SK-N-MC (cell line): ENCODE measurements at regions not wholly inside any gene's neighbourhood (a gene's known extent, or its start where the extent isn't known, plus 50 kb on each side); places are given as distances from the start of the nearest gene placed in this dataset.

Experiments
- DNase-seq: peaks from one replicate; pipeline ENCODE4 v3.0.0-alpha.2; 2011; ENCODE audit warnings: low read depth, low spot score
- H3K27ac ChIP-seq: fragments of 200-600 bp; sonication (generic); 2 replicates; pipeline ENCODE4 v1.5.1; 2016; ENCODE audit warnings: mixed run types
- H3K36me3 ChIP-seq: fragments of 200-600 bp; sonication (generic); 2 replicates; pipeline ENCODE4 v1.6.1; 2017; ENCODE audit warnings: antibody characterized with exemption, low read length, mixed read lengths; ENCODE audit not compliant: insufficient read depth
- H3K4me3 ChIP-seq: fragments of 200-600 bp; sonication (generic); 2 replicates; pipeline ENCODE4 v1.5.1; 2016
- H3K9ac ChIP-seq: fragments of 200-600 bp; sonication (generic); 2 replicates; pipeline ENCODE4 v1.8.0; 2017; ENCODE audit warnings: mixed run types, mixed read lengths; ENCODE audit not compliant: insufficient read length
- H3K9me3 ChIP-seq: fragments of 200-600 bp; sonication (generic); 2 replicates; pipeline ENCODE4 v1.6.1; 2017; ENCODE audit warnings: low read depth, mild to moderate bottlenecking, antibody characterized with exemption, low read length, moderate library complexity, mixed read lengths
- EZH2 ChIP-seq: fragments of 200-600 bp; sonication (generic); IDR thresholded peaks from one replicate; pipeline ENCODE4 v1.6.1; 2017; ENCODE audit warnings: antibody characterized with exemption
- FOXP2 ChIP-seq: optimal IDR thresholded peaks from 2 replicates; pipeline ENCODE3; 2011; ENCODE audit warnings: mild to moderate bottlenecking, moderate library complexity; ENCODE audit not compliant: insufficient read depth; ENCODE audit errors: extremely low read length, control extremely low read depth
- POLR2AphosphoS5 ChIP-seq: IDR thresholded peaks from 2 replicates; pipeline ENCODE4 v1.6.1; 2012; ENCODE audit warnings: mild to moderate bottlenecking, low read depth, low read length, borderline replicate concordance

GRCh38 chr20:43293068-43293786, 103.5 kb upstream of the PTPRT start:
- H3K36me3 ChIP-seq: no peaks in the 10 kb centered on the region
- H3K9me3 ChIP-seq: no peaks in the 10 kb centered on the region
- no peak for DNase-seq
- H3K9ac ChIP-seq: no peak overlapping the region
- TF ChIP-seq EZH2 (no peak), FOXP2 (no peak), POLR2AphosphoS5 (no peak)
- no peak overlapping the region for H3K27ac ChIP-seq
- no peak overlapping the region for H3K4me3 ChIP-seq

DNA sequence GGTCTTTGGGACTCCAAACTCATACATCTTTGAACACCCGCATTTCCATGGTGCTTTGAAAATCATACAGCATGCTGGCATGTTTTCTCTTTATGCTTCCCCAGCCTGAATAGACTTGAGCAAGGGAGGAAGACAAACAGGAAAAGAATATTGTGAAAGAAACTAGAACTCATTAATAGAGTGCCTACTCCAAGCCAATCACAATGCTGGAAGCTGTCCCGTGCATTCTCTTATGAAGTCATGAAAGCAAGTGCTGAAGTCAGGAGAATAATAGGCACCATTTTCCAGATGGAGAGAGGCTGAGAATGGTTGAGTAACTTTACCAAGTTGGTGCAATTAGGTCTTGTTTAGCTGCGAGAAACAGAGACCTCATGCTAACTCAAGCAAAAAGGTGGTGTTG, 102.5 kb upstream of the PTPRT start:
- no peak for DNase-seq
- Histone ChIP-seq H3K36me3 (no peaks in the 10 kb centered on the region), H3K4me3 (no peak overlapping the region), H3K27ac (no peak overlapping the region), H3K9me3 (no peaks in the 10 kb centered on the region), H3K9ac (no peak overlapping the region)
- TF ChIP-seq FOXP2: no peak
- no peak for TF ChIP-seq EZH2
- TF ChIP-seq POLR2AphosphoS5: no peak

GRCh38 chr20:43287637-43288036, 97.9 kb upstream of the PTPRT start:
- no peak overlapping the region for H3K27ac ChIP-seq
- H3K9me3 ChIP-seq: no peaks in the 10 kb centered on the region
- no peak for DNase-seq
- no peaks in the 10 kb centered on the region for H3K36me3 ChIP-seq
- TF ChIP-seq EZH2 (no peak), POLR2AphosphoS5 (no peak), FOXP2 (no peak)
- H3K4me3 ChIP-seq: no peak overlapping the region
- no peak overlapping the region for H3K9ac ChIP-seq

GRCh38 chr20:43285170-43285569, 95.5 kb upstream of the PTPRT start:
- DNase-seq: no peak
- no peak overlapping the region for H3K9ac ChIP-seq
- H3K27ac ChIP-seq: no peak overlapping the region
- no peaks in the 10 kb centered on the region for H3K36me3 ChIP-seq
- H3K4me3 ChIP-seq: no peak overlapping the region
- TF ChIP-seq EZH2 (no peak), POLR2AphosphoS5 (no peak), FOXP2 (no peak)
- no peaks in the 10 kb centered on the region for H3K9me3 ChIP-seq

DNA sequence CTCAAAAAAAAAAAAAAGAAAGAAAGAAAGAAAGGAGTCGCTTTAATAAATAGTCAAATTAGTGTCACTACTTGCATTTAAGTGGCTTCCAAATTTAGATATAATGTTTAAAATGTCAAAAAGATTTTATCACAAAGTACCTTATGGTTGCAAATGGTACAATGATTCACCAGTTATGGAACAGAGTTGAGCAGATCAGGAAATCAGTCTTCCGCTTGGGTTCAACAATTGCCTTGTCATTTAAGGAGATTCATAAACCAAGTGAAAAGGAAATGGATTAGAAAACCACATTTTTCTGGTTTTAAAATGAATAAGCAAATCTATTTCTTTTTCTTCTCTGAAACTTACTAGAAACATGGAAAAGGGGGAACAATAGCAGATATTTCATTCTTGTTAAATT, 94.8 kb upstream of the PTPRT start:
- H3K27ac ChIP-seq: no peak overlapping the region
- TF ChIP-seq FOXP2: no peak
- no peak for TF ChIP-seq EZH2
- TF ChIP-seq POLR2AphosphoS5: no peak
- no peaks in the 10 kb centered on the region for H3K9me3 ChIP-seq
- no peak for DNase-seq
- H3K36me3 ChIP-seq: no peaks in the 10 kb centered on the region
- no peak overlapping the region for H3K4me3 ChIP-seq
- H3K9ac ChIP-seq: no peak overlapping the region

GRCh38 chr20:43283126-43283525, 93.4 kb upstream of the PTPRT start:
- no peak for TF ChIP-seq POLR2AphosphoS5
- TF ChIP-seq EZH2: no peak
- no peak for TF ChIP-seq FOXP2
- no peaks in the 10 kb centered on the region for H3K9me3 ChIP-seq
- DNase-seq: no peak
- no peak overlapping the region for H3K9ac ChIP-seq
- H3K4me3 ChIP-seq: no peak overlapping the region
- no peaks in the 10 kb centered on the region for H3K36me3 ChIP-seq
- H3K27ac ChIP-seq: no peak overlapping the region

GRCh38 chr20:43271980-43272379, 82.3 kb upstream of the PTPRT start:
- Histone ChIP-seq H3K36me3 (no peaks in the 10 kb centered on the region), H3K4me3 (no peak overlapping the region)
- DNase-seq: no peak

GRCh38 chr20:43265449-43265848, 75.7 kb upstream of the PTPRT start:
- H3K36me3 ChIP-seq: no peaks in the 10 kb centered on the region
- TF ChIP-seq FOXP2 (no peak), POLR2AphosphoS5 (no peak), EZH2 (no peak)
- no peaks in the 10 kb centered on the region for H3K9me3 ChIP-seq
- no peak for DNase-seq
- H3K27ac ChIP-seq: no peak overlapping the region
- H3K4me3 ChIP-seq: no peak overlapping the region
- H3K9ac ChIP-seq: no peak overlapping the region

More at GRCh38 chr20:43271980-43272379, 82.3 kb upstream of the PTPRT start:
- Histone ChIP-seq H3K9ac (no peak overlapping the region), H3K27ac (no peak overlapping the region), H3K9me3 (no peaks in the 10 kb centered on the region)
- TF ChIP-seq EZH2: no peak
- TF ChIP-seq FOXP2: no peak

- DNase-seq: no peak
- TF ChIP-seq FOXP2 (no peak), EZH2 (no peak), POLR2AphosphoS5 (no peak)
- Histone ChIP-seq H3K9ac (no peak overlapping the region), H3K27ac (no peak overlapping the region), H3K4me3 (no peak overlapping the region), H3K36me3 (no peaks in the 10 kb centered on the region), H3K9me3 (no peaks in the 10 kb centered on the region)
Observed at GRCh38 chr20:43263226-43263625, 73.5 kb upstream of the PTPRT start.
